Left lung (tissue), 4 donors: ENCODE measurements at regions not wholly inside any gene's neighbourhood (a gene's known extent, or its start where the extent isn't known, plus 50 kb on each side); places are given as distances from the start of the nearest gene placed in this dataset.

Source experiments
- ATAC-seq: fragments of 200-7000 bp; cut with Tn5 transposase; one replicate; pipeline ENCODE4 v1.9.1; 2020; ENCODE audit warnings: moderate library complexity
- DNase-seq, 4 donors: peaks; one replicate each; pipeline ENCODE4 v3.0.0-alpha.2; 2013 to 2020
- H3K27ac ChIP-seq, 2 donors: fragments of 200-600 bp; sonication (generic) in 1 of 2; one replicate each; pipeline versions ENCODE4 v1.5.0 to v1.8.0; 2020 to 2021
- H3K27me3 ChIP-seq, 2 donors: fragments of 200-600 bp; sonication (generic) in 1 of 2; one replicate each; pipeline versions ENCODE4 v1.5.0 to v1.8.0; 2020 to 2021
- H3K36me3 ChIP-seq, 2 donors: fragments of 200-600 bp; sonication (generic) in 1 of 2; one replicate each; pipeline versions ENCODE4 v1.5.0 to v1.8.0; 2020 to 2021
- H3K4me1 ChIP-seq, 2 donors: fragments of 200-600 bp; one replicate each; pipeline ENCODE4 v1.8.0; 2021
- H3K4me3 ChIP-seq, 2 donors: fragments of 200-600 bp; sonication (generic) in 1 of 2; one replicate each; pipeline versions ENCODE4 v1.5.0 to v1.8.0; 2020 to 2021; ENCODE audit warnings: mild to moderate bottlenecking in 1 of 2
- H3K9me3 ChIP-seq, 2 donors: fragments of 200-600 bp; sonication (generic) in 1 of 2; one replicate each; pipeline versions ENCODE4 v1.5.0 to v1.8.0; 2020 to 2021
- intact Hi-C, 2 donors: fragments of 100-400 bp; cut with DNase I; formaldehyde crosslinking; loops; one replicate each; pipeline versions ENCODE4 v1.11.2 to v1.14.2; 2022
- TF ChIP-seq, protein P1 (sequence below), 2 donors: fragments of 200-600 bp; sonication (generic) in 1 of 2; IDR thresholded peaks; one replicate each; pipeline versions ENCODE4 v1.5.0 to v1.8.0; 2021; ENCODE audit warnings: antibody characterized with exemption in 2 of 2
- donor health status: DM: no; HTN: yes; CAD: no.
- donor health status: DM: no; HTN: no; CAD: no.

DNA sequence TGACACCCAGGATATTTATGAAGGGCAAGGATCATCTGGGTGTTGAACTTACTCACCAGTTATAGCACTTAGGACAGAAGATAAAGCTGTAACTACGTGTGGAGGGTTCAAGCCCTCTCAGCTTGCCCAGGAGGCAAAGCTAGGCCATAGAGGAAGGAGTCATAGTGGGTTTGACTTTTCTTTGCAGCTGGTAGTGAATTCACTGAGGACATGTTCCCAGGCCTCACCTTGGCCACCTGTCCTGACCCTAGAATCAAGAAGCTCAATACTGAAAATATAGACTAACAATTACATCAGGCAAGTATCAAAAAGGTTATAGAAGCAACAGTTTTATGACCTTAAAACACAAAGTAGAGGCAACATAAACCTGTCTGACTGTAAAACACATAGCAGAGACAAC, 1207.7 kb downstream of the SLITRK1 start:
- H3K27ac ChIP-seq = no peak overlapping the region
- no peaks in the 10 kb centered on the region for H3K4me1 ChIP-seq
- peaks cover 0 to 5% of the 10 kb centered on the region in 2 donors for H3K9me3 ChIP-seq
- TF ChIP-seq, protein P1, sequence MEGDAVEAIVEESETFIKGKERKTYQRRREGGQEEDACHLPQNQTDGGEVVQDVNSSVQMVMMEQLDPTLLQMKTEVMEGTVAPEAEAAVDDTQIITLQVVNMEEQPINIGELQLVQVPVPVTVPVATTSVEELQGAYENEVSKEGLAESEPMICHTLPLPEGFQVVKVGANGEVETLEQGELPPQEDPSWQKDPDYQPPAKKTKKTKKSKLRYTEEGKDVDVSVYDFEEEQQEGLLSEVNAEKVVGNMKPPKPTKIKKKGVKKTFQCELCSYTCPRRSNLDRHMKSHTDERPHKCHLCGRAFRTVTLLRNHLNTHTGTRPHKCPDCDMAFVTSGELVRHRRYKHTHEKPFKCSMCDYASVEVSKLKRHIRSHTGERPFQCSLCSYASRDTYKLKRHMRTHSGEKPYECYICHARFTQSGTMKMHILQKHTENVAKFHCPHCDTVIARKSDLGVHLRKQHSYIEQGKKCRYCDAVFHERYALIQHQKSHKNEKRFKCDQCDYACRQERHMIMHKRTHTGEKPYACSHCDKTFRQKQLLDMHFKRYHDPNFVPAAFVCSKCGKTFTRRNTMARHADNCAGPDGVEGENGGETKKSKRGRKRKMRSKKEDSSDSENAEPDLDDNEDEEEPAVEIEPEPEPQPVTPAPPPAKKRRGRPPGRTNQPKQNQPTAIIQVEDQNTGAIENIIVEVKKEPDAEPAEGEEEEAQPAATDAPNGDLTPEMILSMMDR (IDR thresholded peaks at IDR 0.05) = no peak
- H3K27me3 ChIP-seq = no peaks in the 10 kb centered on the region
- DNase-seq (no peak), ATAC-seq (no peak)
- no peaks in the 10 kb centered on the region for H3K36me3 ChIP-seq
- intact Hi-C loops = no loop called here
- H3K4me3 ChIP-seq = no peak overlapping the region

DNA sequence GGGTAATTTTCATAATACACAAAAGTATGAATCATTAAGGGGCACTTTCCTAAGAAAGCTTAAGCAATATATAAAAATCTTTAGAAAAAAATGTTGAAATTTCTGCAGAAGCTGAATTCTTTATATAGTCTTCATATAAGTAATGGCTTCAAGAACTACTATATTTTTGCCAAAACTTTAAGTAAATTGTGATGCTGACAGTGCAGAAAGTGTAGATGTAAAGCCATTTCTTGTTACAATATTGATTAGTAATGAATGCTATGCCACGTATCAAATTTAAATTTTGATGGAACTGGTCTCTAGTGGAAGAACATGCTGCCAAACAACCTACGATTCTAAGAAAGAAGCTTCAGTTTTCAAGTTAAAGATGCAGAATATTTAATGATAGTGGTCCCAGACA, 1210.0 kb downstream of the SLITRK1 start:
- Histone ChIP-seq H3K27ac (no peak overlapping the region), H3K4me3 (no peak overlapping the region), H3K36me3 (no peaks in the 10 kb centered on the region), H3K4me1 (no peaks in the 10 kb centered on the region), H3K9me3 (peaks cover 0 to 2% of the 10 kb centered on the region in 2 donors), H3K27me3 (no peaks in the 10 kb centered on the region)
- DNase-seq = no peak
- TF ChIP-seq, protein P1 (IDR thresholded peaks at IDR 0.05) = no peak
- intact Hi-C loops = no loop called here
- no peak for ATAC-seq

DNA sequence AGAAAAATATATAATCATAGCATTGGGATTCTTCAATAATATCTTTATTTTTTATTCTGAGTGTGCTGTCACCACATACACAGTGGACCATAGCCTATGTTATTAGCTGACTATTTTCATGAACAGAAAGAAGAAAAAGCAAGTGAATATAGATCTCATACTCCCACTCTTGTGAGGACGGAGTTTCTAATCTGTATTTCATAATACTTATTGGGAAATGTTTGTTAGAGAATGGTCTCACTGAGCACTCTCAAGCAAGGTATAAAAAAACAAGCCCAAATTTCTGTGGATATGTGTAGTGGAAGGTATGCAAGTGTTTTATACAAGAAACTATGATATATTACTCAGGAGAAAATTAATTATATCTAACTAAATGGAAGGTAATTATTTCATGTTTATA, 1218.1 kb downstream of the SLITRK1 start:
- TF ChIP-seq, protein P1 (IDR thresholded peaks at IDR 0.05) = no peak
- intact Hi-C loops = no loop called here
- ATAC-seq (no peak), DNase-seq (no peak)
- H3K36me3 ChIP-seq = no peaks in the 10 kb centered on the region
- H3K4me1 ChIP-seq = no peaks in the 10 kb centered on the region
- peaks cover 0 to 2% of the 10 kb centered on the region in 2 donors for H3K9me3 ChIP-seq
- no peak overlapping the region for H3K4me3 ChIP-seq
- no peaks in the 10 kb centered on the region for H3K27me3 ChIP-seq
- H3K27ac ChIP-seq = no peak overlapping the region

DNA sequence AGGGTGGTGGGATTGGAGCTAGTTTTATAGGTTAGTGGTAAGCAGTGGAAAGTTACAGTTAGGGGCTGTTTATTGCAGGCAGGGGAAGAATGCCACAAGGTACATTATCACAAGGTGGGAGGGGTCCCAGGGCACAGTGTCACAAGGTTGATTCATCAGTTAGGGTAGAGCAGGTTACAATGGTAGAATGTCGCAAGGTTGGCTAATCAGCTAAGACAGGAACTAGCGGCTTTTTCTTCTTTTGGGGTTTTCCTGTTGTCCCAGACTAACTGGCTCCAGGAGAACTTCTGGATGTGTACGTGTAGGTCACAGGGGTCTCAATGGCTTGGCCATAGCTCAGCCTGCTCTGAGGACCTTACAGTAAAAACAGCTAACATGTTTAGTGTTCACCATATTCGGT, 1221.1 kb downstream of the SLITRK1 start:
- intact Hi-C loops = no loop called here
- H3K27ac ChIP-seq = no peak overlapping the region
- H3K4me3 ChIP-seq = no peak overlapping the region
- ATAC-seq (no peak), DNase-seq (no peak)
- H3K27me3 ChIP-seq = no peaks in the 10 kb centered on the region
- H3K36me3 ChIP-seq = no peaks in the 10 kb centered on the region
- TF ChIP-seq, protein P1 (IDR thresholded peaks at IDR 0.05) = no peak
- H3K4me1 ChIP-seq = no peaks in the 10 kb centered on the region
- H3K9me3 ChIP-seq = no peaks in the 10 kb centered on the region

DNA sequence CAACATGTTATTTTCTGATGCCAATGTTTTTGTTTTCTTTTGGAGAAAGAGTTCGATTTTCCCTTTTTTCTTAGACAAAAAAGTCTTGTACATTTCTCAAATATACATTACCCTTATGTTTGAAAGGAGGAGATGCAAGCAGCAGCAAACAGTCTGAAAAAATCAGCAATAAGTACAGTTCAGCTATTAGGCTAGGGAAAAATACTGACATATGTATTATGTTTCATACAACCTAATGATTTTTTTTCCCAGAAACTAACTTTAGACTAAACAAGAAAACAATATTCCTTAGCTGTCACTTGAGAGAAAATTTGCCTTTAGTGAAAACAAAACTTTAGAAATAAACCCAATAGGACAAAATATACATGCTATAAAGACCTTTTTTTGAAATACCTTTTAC, 1223.5 kb downstream of the SLITRK1 start:
- Histone ChIP-seq H3K27me3 (no peaks in the 10 kb centered on the region), H3K36me3 (no peaks in the 10 kb centered on the region), H3K4me3 (no peak overlapping the region), H3K4me1 (no peaks in the 10 kb centered on the region), H3K27ac (no peak overlapping the region), H3K9me3 (no peaks in the 10 kb centered on the region)
- TF ChIP-seq, protein P1 (IDR thresholded peaks at IDR 0.05) = no peak
- ATAC-seq (no peak), DNase-seq (peak in 2 of 4 donors; percentile 48 to 50)
- intact Hi-C loops = no loop called here
